ENCODE measurements at regions not wholly inside any gene's neighbourhood (a gene's known extent, or its start where the extent isn't known, plus 50 kb on each side); places are given as distances from the start of the nearest gene placed in this dataset.

DNA sequence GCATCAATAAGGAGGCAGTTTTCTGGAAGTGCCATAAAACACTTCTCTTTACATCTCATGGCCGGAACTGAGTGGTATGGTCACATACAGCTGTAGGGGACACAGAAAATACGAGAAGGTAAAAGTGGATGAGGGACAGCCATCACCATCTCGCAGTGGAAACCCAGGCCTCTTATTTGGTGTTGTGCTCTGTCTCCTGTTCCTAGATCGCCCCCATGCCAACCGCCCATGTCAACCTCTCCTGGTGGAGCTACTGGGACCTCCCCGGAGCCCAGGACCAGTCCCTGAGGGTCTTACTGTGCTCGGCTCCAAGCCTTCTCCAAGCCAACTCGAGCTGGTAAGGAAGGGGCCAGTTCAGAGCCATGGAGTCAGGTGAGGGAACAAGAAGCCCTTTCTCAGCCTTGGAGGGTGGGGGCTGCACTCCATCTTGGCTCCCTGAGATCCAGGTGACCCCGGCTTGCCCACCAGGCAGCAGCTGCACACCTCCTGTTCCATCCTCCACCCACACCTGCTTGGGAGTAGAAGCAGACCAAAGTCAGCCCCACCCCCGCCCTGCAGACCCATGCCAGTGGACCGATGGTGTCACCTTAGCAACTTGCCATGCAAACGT lies 149.0 kb upstream of the CST7 start:
- Mint-ChIP-seq H3K4me3 (no peak overlapping the region), H3K27ac (no peak overlapping the region), H3K4me1 (no peaks in the 10 kb centered on the region), H3K27me3 (ENCODE audit: low read depth in 2 of 2) (peaks cover 0 to 11% of the 10 kb centered on the region in 2 donors), H3K36me3 (no peaks in the 10 kb centered on the region), H3K9me3 (no peaks in the 10 kb centered on the region)
- Histone ChIP-seq H3K36me3 (ENCODE audit: control insufficient read depth, insufficient read depth, low read length) (no peaks in the 10 kb centered on the region), H3K27ac (ENCODE audit: low read length) (no peak overlapping the region), H3K27me3 (ENCODE audit: control insufficient read depth, insufficient read depth, low read length) (no peaks in the 10 kb centered on the region), H3K4me3 (ENCODE audit: low read length) (no peak overlapping the region), H3K9me3 (ENCODE audit: control insufficient read depth, insufficient read depth, low read length) (no peaks in the 10 kb centered on the region), H3K4me1 (ENCODE audit: control insufficient read depth, insufficient read depth, low read length) (no peaks in the 10 kb centered on the region)
- 86% methylated on average over 12 of the region's 12 CpGs for WGBS (ENCODE audit: insufficient coverage)
- TF ChIP-seq, protein P1, sequence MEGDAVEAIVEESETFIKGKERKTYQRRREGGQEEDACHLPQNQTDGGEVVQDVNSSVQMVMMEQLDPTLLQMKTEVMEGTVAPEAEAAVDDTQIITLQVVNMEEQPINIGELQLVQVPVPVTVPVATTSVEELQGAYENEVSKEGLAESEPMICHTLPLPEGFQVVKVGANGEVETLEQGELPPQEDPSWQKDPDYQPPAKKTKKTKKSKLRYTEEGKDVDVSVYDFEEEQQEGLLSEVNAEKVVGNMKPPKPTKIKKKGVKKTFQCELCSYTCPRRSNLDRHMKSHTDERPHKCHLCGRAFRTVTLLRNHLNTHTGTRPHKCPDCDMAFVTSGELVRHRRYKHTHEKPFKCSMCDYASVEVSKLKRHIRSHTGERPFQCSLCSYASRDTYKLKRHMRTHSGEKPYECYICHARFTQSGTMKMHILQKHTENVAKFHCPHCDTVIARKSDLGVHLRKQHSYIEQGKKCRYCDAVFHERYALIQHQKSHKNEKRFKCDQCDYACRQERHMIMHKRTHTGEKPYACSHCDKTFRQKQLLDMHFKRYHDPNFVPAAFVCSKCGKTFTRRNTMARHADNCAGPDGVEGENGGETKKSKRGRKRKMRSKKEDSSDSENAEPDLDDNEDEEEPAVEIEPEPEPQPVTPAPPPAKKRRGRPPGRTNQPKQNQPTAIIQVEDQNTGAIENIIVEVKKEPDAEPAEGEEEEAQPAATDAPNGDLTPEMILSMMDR (IDR thresholded peaks at IDR 0.05) = no peak
- DNase-seq (no peak), ATAC-seq (no peak)
- intact Hi-C loops (cut with micrococcal nuclease) = no loop called here

DNA sequence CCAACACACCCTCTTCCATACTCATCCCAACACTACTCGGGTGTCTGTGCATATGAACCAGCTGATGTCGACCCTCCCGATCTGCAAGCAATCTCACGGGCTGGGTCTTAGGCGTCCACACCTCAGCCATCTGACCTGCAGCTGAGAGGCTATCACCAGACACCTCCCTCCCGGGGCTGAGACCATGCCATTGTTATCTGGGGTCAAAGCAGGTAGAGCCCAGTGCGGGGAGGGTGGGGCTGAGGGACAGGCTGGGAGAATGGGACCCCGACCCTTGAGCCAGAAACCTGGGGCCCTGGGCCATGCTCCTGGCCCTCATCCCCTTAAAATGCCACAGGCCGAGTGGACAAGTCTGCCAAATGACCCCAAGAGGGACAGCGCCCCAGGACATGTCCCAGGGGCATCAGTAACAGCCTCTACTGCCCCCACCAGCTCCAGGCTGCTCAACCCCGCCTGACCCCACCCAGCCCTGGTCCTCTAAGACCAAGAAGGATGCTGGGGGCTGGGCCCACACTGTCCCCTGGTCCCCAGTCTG lies 146.7 kb upstream of the CST7 start:
- no peak for DNase-seq
- no peak overlapping the region for H3K4me3 ChIP-seq (ENCODE audit: low read length)
- TF ChIP-seq, protein P1 (IDR thresholded peaks at IDR 0.05) = no peak
- H3K27ac ChIP-seq (ENCODE audit: low read length) = no peak overlapping the region
- no peaks in the 10 kb centered on the region for H3K4me1 Mint-ChIP-seq
- 77% methylated on average over 11 of the region's 11 CpGs for WGBS (ENCODE audit: insufficient coverage)
- no peak overlapping the region for H3K27ac Mint-ChIP-seq
- no peak for ATAC-seq
- no peaks in the 10 kb centered on the region for H3K4me1 ChIP-seq (ENCODE audit: control insufficient read depth, insufficient read depth, low read length)
- H3K36me3 ChIP-seq (ENCODE audit: control insufficient read depth, insufficient read depth, low read length) = no peaks in the 10 kb centered on the region
- no peaks in the 10 kb centered on the region for H3K9me3 ChIP-seq (ENCODE audit: control insufficient read depth, insufficient read depth, low read length)
- no peaks in the 10 kb centered on the region for H3K27me3 Mint-ChIP-seq (ENCODE audit: low read depth in 2 of 2)
- no peaks in the 10 kb centered on the region for H3K27me3 ChIP-seq (ENCODE audit: control insufficient read depth, insufficient read depth, low read length)
- no peaks in the 10 kb centered on the region for H3K9me3 Mint-ChIP-seq
- H3K36me3 Mint-ChIP-seq = no peaks in the 10 kb centered on the region
- H3K4me3 Mint-ChIP-seq = no peak overlapping the region
- intact Hi-C loops (cut with micrococcal nuclease) = no loop called here

DNA sequence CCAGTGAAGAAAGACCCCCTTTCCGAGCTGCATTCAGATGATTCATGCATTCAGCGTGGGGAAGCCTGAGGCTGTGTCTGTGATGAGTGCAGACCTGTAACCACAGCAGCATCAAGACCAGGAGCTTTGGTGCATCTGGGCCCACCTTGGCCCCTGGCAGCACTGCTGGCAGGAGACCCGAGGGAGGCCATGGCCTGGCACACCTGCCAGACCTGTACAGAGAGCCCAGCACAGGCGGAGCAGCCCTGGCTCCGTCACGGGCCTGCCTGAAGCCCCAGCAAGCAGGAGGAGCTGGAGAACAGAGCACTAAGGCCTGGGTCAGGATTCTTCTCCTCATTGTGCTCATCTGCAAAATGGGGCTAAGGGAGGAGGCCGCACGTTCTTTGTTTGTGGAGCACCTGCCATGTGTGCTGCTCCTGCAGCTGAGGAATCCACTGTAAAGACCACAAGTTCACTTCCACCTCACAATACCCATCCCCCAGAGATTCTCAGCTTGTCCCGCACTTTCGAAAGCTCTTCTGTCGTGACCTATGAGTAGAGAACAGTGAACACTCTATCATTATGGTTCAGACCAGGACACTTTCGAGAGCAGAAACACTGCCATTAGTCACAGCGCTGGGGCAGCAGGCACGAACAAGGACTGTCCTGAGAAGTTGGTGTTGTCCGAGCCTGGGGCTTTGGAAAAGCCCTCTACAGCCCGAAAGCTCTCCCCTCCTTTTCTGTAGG lies 144.4 kb upstream of the CST7 start:
- Histone ChIP-seq H3K27me3 (ENCODE audit: control insufficient read depth, insufficient read depth, low read length) (no peaks in the 10 kb centered on the region), H3K27ac (ENCODE audit: low read length) (no peak overlapping the region), H3K36me3 (ENCODE audit: control insufficient read depth, insufficient read depth, low read length) (no peaks in the 10 kb centered on the region), H3K4me1 (ENCODE audit: control insufficient read depth, insufficient read depth, low read length) (no peaks in the 10 kb centered on the region), H3K9me3 (ENCODE audit: control insufficient read depth, insufficient read depth, low read length) (no peaks in the 10 kb centered on the region), H3K4me3 (ENCODE audit: low read length) (no peak overlapping the region)
- intact Hi-C loops (cut with micrococcal nuclease) = no loop called here
- H3K9me3 Mint-ChIP-seq = no peaks in the 10 kb centered on the region
- DNase-seq (no peak), ATAC-seq (no peak)
- no peaks in the 10 kb centered on the region for H3K36me3 Mint-ChIP-seq
- TF ChIP-seq, protein P1 (IDR thresholded peaks at IDR 0.05) = no peak
- no peak overlapping the region for H3K27ac Mint-ChIP-seq
- no peaks in the 10 kb centered on the region for H3K27me3 Mint-ChIP-seq (ENCODE audit: low read depth in 2 of 2)
- peaks cover 7 to 9% of the 10 kb centered on the region in 2 donors for H3K4me1 Mint-ChIP-seq
- H3K4me3 Mint-ChIP-seq = no peak overlapping the region
- WGBS (ENCODE audit: insufficient coverage) = 86% methylated on average over 15 of the region's 16 CpGs
